Smooth muscle cell (in vitro differentiated cells): ENCODE measurements at regions not wholly inside any gene's neighbourhood (a gene's known extent, or its start where the extent isn't known, plus 50 kb on each side); places are given as distances from the start of the nearest gene placed in this dataset.
"Not testable (repeated sequence)": the region's sequence is repeated elsewhere in the genome, so short reads cannot be mapped to it uniquely, and the experiment has no call there.

ENCODE experiments used
- DNase-seq: peaks from one replicate; lab custom pipeline; 2025; ENCODE audit not compliant: unreplicated experiment; lab: John Stamatoyannopoulos, UW
- H2AFZ ChIP-seq: fragments of 200-600 bp; sonication (generic); 2 replicates; pipeline ENCODE4 v1.6.0; 2016; ENCODE audit warnings: antibody characterized with exemption, low read depth, mild to moderate bottlenecking
- H3F3A ChIP-seq: fragments of 200-600 bp; sonication (generic); 2 replicates; pipeline ENCODE4 v1.6.0; 2017; ENCODE audit warnings: antibody characterized with exemption, low read depth
- H3K27ac ChIP-seq: fragments of 200-600 bp; sonication (generic); 2 replicates; pipeline ENCODE4 v1.5.1; 2016; ENCODE audit warnings: low read depth, mild to moderate bottlenecking
- H3K27me3 ChIP-seq: fragments of 200-600 bp; sonication (generic); 2 replicates; pipeline ENCODE4 v1.6.1; 2016; ENCODE audit warnings: low read depth, mild to moderate bottlenecking
- H3K36me3 ChIP-seq: fragments of 200-600 bp; sonication (generic); 2 replicates; pipeline ENCODE4 v1.5.1; 2016; ENCODE audit warnings: low read depth
- H3K4me1 ChIP-seq: fragments of 200-600 bp; sonication (generic); 2 replicates; pipeline ENCODE4 v1.5.1; 2016; ENCODE audit warnings: low read depth
- H3K4me2 ChIP-seq: fragments of 200-600 bp; sonication (generic); 2 replicates; pipeline ENCODE4 v1.6.0; 2016; ENCODE audit warnings: mild to moderate bottlenecking
- H3K4me3 ChIP-seq: fragments of 200-600 bp; sonication (generic); 2 replicates; pipeline ENCODE4 v1.5.1; 2016; ENCODE audit warnings: mild to moderate bottlenecking
- H3K79me2 ChIP-seq: fragments of 200-600 bp; sonication (generic); 2 replicates; pipeline ENCODE4 v1.6.0; 2016; ENCODE audit warnings: low read depth, mild to moderate bottlenecking
- H3K9ac ChIP-seq: fragments of 200-600 bp; sonication (generic); 2 replicates; pipeline ENCODE4 v1.6.0; 2016; ENCODE audit warnings: low read depth
- H3K9me3 ChIP-seq: fragments of 200-600 bp; sonication (generic); replicated peaks from 2 replicates; pipeline ENCODE4 v1.5.1; 2016; ENCODE audit warnings: low read depth
- H4K20me1 ChIP-seq: fragments of 200-600 bp; sonication (generic); 2 replicates; pipeline ENCODE4 v1.6.0; 2016; ENCODE audit warnings: low read depth
- WGBS: methylation state at CpG from one replicate; pipeline ENCODE4 v1.1.7; 2016; ENCODE audit warnings: low lambda C conversion rate; 5-methylcytosine and 5-hydroxymethylcytosine counted together
- TF ChIP-seq, protein P1 (sequence below): fragments of 200-600 bp; sonication (generic); IDR thresholded peaks from 2 replicates; pipeline ENCODE4 v1.5.1; 2017; ENCODE audit warnings: borderline replicate concordance, mild to moderate bottlenecking, antibody characterized with exemption; ENCODE audit not compliant: insufficient read depth, poor library complexity, severe bottlenecking

DNA sequence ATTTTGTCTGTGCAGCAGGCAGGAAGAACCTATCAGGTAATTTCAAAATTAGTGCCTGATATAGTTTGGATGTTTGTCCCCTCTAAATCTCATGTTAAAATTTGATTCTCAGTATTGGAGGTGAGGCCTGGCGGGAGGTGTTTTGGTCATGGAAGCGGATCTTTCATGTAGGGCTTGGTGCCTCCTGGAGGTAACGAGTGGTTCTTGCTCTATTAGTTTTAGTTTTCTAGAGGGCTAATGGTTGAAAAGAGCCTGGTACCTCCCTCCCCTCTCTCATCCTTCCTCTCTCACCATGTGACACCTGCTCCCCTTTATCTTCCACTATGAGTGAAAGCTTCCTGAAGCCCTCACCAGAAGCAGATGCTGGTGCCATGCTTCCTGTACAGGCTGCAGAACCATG lies 106.3 kb downstream of the DRD1 start:
- H3K4me1 ChIP-seq = no peaks in the 10 kb centered on the region
- no peaks in the 10 kb centered on the region for H3K27me3 ChIP-seq
- H3K79me2 ChIP-seq = no peaks in the 10 kb centered on the region
- H3F3A ChIP-seq = no peaks in the 10 kb centered on the region
- no peak overlapping the region for H2AFZ ChIP-seq
- H3K9me3 ChIP-seq = no peaks in the 10 kb centered on the region
- no peak for DNase-seq
- H3K9ac ChIP-seq = no peak overlapping the region
- H3K4me2 ChIP-seq = no peak overlapping the region
- TF ChIP-seq, protein P1, sequence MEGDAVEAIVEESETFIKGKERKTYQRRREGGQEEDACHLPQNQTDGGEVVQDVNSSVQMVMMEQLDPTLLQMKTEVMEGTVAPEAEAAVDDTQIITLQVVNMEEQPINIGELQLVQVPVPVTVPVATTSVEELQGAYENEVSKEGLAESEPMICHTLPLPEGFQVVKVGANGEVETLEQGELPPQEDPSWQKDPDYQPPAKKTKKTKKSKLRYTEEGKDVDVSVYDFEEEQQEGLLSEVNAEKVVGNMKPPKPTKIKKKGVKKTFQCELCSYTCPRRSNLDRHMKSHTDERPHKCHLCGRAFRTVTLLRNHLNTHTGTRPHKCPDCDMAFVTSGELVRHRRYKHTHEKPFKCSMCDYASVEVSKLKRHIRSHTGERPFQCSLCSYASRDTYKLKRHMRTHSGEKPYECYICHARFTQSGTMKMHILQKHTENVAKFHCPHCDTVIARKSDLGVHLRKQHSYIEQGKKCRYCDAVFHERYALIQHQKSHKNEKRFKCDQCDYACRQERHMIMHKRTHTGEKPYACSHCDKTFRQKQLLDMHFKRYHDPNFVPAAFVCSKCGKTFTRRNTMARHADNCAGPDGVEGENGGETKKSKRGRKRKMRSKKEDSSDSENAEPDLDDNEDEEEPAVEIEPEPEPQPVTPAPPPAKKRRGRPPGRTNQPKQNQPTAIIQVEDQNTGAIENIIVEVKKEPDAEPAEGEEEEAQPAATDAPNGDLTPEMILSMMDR = no peak
- no peak overlapping the region for H3K27ac ChIP-seq
- WGBS = 92% methylated on average over 3 of the region's 3 CpGs
- no peaks in the 10 kb centered on the region for H4K20me1 ChIP-seq
- no peak overlapping the region for H3K4me3 ChIP-seq
- H3K36me3 ChIP-seq = no peaks in the 10 kb centered on the region

- WGBS = 66% methylated on average over 2 of the region's 2 CpGs
- no peak for DNase-seq
- H3K9ac ChIP-seq = no peak overlapping the region
Observed at GRCh38 chr5:175336781-175337180, 107.2 kb downstream of the DRD1 start.

GRCh38 chr5:175335691-175336090 lies 108.3 kb downstream of the DRD1 start:
- no peaks in the 10 kb centered on the region for H3K9me3 ChIP-seq
- 45% methylated on average over 5 of the region's 5 CpGs for WGBS
- no peak overlapping the region for H3K27ac ChIP-seq
- TF ChIP-seq, protein P1 = no peak
- H3K9ac ChIP-seq = no peak overlapping the region
- no peaks in the 10 kb centered on the region for H3K27me3 ChIP-seq
- no peak overlapping the region for H2AFZ ChIP-seq
- no peaks in the 10 kb centered on the region for H4K20me1 ChIP-seq
- no peak for DNase-seq
- no peak overlapping the region for H3K4me2 ChIP-seq
- H3K36me3 ChIP-seq = no peaks in the 10 kb centered on the region
- H3K4me3 ChIP-seq = no peak overlapping the region
- no peaks in the 10 kb centered on the region for H3F3A ChIP-seq
- H3K79me2 ChIP-seq = no peaks in the 10 kb centered on the region
- H3K4me1 ChIP-seq = no peaks in the 10 kb centered on the region

More at GRCh38 chr5:175336781-175337180, 107.2 kb downstream of the DRD1 start:
- Histone ChIP-seq H3K79me2 (no peaks in the 10 kb centered on the region), H3K36me3 (no peaks in the 10 kb centered on the region), H2AFZ (no peak overlapping the region), H3K27ac (no peak overlapping the region), H3K4me3 (no peak overlapping the region), H3F3A (no peaks in the 10 kb centered on the region), H3K4me2 (no peak overlapping the region), H3K4me1 (no peaks in the 10 kb centered on the region), H3K27me3 (no peaks in the 10 kb centered on the region), H3K9me3 (no peaks in the 10 kb centered on the region), H4K20me1 (no peaks in the 10 kb centered on the region)
- TF ChIP-seq, protein P1 = no peak

GRCh38 chr5:175331173-175332036 lies 112.6 kb downstream of the DRD1 start:
- not testable (repeated sequence) for H3K4me2 ChIP-seq, DNase-seq, H3K9me3 ChIP-seq, H4K20me1 ChIP-seq, H3K4me3 ChIP-seq, H3K79me2 ChIP-seq, H3K36me3 ChIP-seq, H3K4me1 ChIP-seq, H3K27ac ChIP-seq, H3F3A ChIP-seq, H2AFZ ChIP-seq, H3K9ac ChIP-seq, H3K27me3 ChIP-seq
- 82% methylated on average over 14 of the region's 14 CpGs for WGBS
